ENCODE measurements at regions not wholly inside any gene's neighbourhood (a gene's known extent, or its start where the extent isn't known, plus 50 kb on each side); places are given as distances from the start of the nearest gene placed in this dataset.

GRCh38 chr10:71025535-71025934 lies 137.2 kb upstream of the PCBD1 start:
- no peak for DNase-seq

- no peak for DNase-seq
These were observed 139.7 kb upstream of the PCBD1 start for GRCh38 chr10:71028066-71028465.

GRCh38 chr10:71029411-71029892 lies 141.1 kb upstream of the PCBD1 start:
- DNase-seq: no peak

- DNase-seq: no peak
These were observed 141.5 kb upstream of the PCBD1 start for GRCh38 chr10:71029907-71030306.

- DNase-seq: no peak
These were observed 142.7 kb upstream of the PCBD1 start for GRCh38 chr10:71031026-71031425.

- DNase-seq: no peak
These were observed 143.2 kb upstream of the PCBD1 start for GRCh38 chr10:71031603-71032002.

GRCh38 chr10:71032887-71033286 lies 144.5 kb upstream of the PCBD1 start:
- DNase-seq: no peak

- DNase-seq: no peak
These were observed 145.1 kb upstream of the PCBD1 start for GRCh38 chr10:71033396-71033980.

GRCh38 chr10:71035511-71036296 lies 147.3 kb upstream of the PCBD1 start:
- no peak for DNase-seq

- no peak for DNase-seq
These were observed 148.1 kb upstream of the PCBD1 start for GRCh38 chr10:71036297-71036966.

GRCh38 chr10:71038091-71038633 lies 149.8 kb upstream of the PCBD1 start:
- no peak for DNase-seq

- DNase-seq: no peak
These were observed 150.6 kb upstream of the PCBD1 start for GRCh38 chr10:71038921-71039320.

- no peak for DNase-seq
These were observed 151.2 kb upstream of the PCBD1 start for GRCh38 chr10:71039551-71039950.

GRCh38 chr10:71040343-71040742 lies 152.0 kb upstream of the PCBD1 start:
- no peak for DNase-seq

GRCh38 chr10:71040846-71041605 lies 152.7 kb upstream of the PCBD1 start:
- no peak for DNase-seq

GRCh38 chr10:71042216-71042615 lies 153.9 kb upstream of the PCBD1 start:
- DNase-seq: no peak

- no peak for DNase-seq
These were observed 154.3 kb upstream of the PCBD1 start for GRCh38 chr10:71042699-71043098.

GRCh38 chr10:71043858-71044257 lies 155.5 kb upstream of the PCBD1 start:
- no peak for DNase-seq

- DNase-seq: no peak
These were observed 156.4 kb upstream of the PCBD1 start for GRCh38 chr10:71044720-71045119.

- peak; percentile 5 for DNase-seq
These were observed 156.9 kb upstream of the PCBD1 start for GRCh38 chr10:71045204-71045809.

GRCh38 chr10:71045936-71046335 lies 157.6 kb upstream of the PCBD1 start:
- no peak for DNase-seq

GRCh38 chr10:71046747-71047146 lies 158.4 kb upstream of the PCBD1 start:
- DNase-seq: no peak
